ENCODE measurements at regions not wholly inside any gene's neighbourhood (a gene's known extent, or its start where the extent isn't known, plus 50 kb on each side); places are given as distances from the start of the nearest gene placed in this dataset.

DNA sequence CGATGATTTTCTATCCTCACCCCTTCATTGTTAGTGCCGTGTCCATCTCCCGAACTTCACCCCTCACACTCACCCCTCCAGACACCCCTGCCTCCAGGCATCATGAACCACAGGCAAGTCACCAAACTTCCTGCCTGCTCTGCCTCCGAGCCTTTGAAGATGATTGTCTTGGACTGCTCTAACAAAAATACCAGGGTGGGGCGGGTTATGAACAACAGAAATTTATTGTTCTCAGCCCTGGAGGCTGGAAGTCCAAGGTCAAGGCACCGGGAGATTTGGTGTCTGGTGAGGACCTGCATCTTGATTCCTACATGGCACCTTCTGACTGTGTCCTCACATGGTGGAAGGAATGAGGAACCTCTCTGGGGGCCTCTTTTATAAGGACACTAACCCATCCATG, 1508.3 kb downstream of the TBC1D22A start:
- DNase-seq (ENCODE audit: low read depth), result no peak

DNA sequence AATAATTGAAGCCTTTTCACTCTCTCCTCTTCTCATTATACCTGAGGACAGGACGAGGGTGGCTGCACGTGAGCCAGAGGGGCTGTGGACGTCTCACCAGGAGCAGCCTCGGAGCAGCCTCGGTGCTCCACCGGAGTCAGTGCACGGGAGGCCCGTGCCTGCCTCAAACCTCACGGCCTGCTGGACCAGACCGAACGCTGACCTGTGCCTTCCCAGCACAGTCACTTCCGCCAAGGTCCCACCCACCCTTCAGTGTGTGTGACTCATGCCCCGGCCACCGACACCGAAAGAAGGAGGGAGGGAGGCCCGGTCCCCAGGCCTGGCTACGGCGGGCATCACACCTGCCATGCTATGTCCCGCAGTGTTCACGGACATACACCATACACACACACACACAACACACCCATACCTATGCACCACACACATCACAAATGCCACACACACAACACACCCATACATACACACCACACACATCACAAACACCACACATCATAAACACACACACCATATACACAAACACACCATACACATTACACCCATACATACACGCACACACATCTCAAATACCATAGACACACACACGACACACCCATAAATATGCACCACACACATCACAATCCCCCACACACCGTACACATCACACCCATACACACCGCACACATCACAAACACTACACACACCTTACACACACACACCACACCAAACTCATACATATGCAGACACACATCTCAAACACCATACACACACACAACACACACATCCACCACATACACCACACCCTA, 1506.5 kb downstream of the TBC1D22A start:
- no peak for DNase-seq (ENCODE audit: low read depth)

DNA sequence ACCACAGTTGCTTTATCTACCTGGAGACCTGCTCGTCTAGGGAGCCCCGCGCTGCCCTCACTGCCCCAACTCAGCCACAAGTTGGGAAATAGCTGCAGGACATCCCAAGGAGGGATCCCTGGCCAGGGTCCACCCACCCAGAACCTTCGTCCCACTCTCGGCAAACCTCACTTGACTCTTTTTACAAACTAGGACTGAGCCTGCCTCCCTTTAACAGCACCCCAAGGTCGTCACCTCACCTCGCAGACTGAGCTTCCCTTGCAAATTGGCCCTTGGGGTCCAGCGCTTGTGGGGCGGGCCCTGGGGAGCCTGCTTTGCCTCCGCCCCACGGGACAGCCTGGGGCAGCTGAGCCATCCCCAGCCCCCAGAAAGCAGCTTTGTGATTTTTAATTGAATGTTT, 1505.8 kb downstream of the TBC1D22A start:
- no peak for DNase-seq (ENCODE audit: low read depth)

DNA sequence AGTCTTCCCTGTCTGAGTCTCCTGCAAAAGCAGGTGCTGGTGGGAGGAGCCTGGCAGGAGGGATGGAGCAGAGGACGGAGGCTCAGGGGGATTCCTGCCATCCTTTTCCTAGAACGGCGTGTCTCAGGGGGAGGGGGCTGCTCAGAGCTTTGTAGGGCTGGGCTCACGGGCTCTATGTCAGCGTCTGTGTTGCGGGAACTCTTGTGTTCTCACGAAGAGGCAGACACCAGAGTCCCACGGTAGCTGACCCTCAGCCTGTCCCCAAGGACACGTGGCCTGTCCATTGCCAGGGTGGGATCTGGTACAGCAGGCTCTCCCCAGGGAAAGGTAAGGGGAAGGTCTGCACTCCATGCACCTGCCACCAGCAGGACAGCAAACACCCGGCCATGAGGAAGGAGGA, 1505.2 kb downstream of the TBC1D22A start:
- no peak for DNase-seq (ENCODE audit: low read depth)

DNA sequence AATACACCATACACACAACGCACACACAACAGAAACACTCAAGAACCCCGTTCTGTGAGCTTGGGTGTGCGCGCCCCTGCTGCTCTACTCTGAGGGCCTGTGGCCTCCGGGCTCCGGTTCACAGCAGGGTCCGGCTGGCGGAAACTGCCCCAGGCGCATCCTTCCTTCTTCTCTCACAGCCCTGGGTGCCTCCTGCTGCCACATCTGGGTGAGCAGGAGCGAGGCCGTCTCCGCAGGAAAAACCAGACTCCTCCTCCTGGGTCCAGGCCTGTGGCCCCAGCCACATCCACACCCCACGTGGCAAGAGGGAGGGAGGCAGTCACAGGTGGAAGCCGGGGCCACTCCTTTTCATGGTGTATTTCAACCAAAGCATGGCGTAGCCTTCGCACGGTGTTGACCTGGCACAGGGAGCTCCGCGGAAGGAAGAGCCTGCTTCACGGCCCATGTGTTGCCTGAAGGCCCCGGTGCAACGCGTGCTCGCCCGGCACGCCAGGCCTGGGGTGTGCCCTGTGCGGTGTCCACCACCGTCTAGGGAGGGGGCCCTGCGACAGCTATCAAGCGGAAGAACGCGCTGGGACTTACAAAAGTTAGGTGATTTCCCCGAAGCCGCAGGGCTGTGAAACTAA, 1502.7 kb downstream of the TBC1D22A start:
- no peak for DNase-seq (ENCODE audit: low read depth)

DNA sequence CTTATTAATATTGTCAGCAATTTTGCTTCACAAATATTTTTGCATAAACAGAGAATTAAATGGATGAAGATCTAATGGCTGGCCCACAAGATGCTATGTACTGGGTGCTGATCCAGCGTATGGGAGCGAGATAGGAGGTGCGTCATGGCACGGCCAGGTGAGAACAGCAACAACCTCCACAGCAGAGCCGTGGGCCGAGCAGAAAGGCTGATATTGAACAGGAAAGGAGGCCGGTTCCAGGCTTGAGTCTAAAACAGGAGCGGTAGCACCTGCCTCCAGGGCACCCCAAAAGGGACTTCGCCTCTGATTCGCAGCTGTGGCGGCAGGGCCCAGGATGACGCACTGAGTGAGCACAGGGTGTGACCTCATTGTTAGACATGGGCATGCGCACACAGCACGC, 1502.1 kb downstream of the TBC1D22A start:
- no peak for DNase-seq (ENCODE audit: low read depth)

DNA sequence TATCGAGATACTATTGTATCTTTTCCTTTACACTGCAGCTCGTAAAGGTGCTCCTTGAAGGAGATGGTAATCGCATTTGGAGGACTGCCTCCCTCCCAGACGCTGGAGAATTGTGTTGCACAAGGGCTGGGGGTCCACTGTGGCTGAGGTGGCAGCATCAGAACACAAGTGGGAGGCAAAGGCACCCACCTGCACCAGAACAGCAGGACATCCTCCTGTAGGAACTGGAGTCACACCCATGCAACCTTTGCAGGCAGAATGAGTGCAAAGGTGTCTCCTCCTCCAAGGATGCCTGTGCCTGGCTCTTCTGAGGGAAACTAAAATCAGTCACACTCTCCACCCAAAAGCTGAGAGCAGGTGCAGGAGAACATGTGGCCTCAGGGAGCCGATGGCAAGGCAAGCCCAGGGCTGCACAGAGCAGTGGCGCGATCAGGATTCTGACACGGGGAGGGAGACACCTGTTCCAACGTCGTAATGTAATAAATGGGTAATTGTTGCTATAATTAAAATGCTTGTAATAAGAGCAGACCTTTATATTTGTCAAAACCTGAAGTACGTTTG, 1501.4 kb downstream of the TBC1D22A start:
- DNase-seq (ENCODE audit: low read depth), result no peak

DNA sequence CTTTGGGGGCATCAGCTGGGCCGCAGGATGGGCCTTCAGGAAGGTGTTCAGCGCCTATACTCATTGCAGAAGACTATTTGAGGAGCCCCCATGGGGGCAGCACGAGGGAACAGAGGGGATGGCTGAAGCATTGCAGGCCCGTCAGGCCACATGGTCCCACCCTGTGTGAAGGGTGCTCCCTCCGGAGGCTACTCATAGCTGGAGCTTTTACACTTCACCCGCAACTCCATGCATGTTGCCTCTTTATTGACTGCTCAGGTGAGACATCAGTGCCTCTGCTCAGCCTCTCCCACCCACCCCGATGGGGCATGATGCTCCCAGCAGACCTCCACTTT, 1500.9 kb downstream of the TBC1D22A start:
- DNase-seq (ENCODE audit: low read depth), result no peak

DNA sequence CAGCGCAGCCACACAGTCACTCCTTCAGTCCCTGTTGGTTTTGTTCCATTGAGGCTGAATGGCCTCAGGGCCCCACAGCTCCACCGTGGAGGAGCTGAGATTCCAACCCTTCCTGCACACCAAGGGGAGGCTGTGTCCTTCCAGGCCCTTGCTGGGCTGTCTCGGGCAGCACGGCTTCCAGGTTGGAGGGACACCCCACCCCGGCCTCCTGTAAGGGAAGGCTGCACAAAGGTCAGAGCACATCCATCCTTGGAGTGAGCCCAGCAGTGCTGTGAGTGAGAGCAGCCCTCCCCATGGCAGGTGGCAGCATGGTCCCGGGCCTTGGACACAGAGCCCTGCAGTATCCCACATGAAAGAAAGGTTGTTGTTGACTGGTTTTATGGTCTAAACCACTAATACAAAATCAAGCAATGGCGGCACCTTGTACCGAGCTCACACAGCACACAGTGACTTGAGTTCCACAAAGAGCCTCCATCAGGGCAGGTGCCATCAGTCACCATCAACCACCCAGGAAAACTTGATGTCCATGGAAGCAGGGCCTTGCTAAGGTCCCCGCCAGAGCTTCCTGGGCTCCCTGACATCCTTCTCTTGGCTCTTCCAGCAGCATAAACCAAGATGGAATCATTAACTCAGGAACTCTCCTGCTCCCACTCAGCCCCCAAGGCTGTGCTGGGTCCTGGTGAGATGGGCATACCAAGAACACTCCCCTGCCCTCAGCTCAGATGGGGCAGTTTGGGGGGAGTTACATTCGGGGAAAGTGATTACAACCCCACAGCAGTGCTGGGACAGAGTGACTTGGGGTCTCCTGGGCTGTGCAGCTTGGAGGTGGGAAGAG, 1500.4 kb downstream of the TBC1D22A start:
- no peak for DNase-seq (ENCODE audit: low read depth)

DNA sequence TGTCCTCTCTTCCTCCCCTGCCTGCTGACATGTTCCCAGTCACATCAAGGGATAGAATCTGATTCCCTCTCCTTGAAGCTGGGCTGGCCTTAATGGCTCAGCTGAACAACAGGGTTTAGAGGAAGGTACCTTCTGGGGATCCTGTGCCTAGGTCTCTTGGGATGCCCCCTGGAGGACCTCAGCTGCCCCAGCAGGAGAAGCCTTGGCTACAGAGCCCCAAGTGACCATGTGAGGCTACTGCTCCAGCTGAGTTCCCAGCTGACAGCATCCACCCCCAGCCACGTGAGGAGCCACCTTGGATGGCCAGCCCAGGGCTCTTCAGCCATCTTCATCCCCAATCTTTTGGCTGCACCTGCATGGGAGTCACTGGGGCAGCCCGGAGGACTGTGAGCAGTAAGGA, 1499.3 kb downstream of the TBC1D22A start:
- no peak for DNase-seq (ENCODE audit: low read depth)

DNA sequence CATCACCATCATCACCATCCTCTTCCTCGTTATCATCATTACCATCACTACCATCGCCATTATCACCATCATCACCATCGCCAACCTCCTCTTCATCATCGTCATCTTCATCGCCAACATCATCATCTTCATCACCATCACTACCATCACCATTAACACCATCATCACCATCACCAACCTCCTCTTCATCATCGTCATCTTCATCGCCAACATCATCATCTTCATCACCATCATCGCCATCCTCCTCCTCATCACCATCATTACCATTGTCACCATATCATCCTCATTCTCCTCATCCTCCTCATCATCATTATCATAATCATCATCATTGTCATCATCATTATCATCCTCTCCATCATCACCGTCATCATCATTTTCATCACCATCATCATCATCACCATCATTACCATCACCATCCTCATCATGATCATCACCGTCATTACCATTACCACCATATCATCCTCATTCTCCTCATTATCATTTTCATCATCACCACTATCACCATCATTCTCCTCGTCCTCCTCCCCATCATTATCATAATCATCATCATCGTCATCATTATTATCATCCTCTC, 1498.7 kb downstream of the TBC1D22A start:
- no peak for DNase-seq (ENCODE audit: low read depth)

DNA sequence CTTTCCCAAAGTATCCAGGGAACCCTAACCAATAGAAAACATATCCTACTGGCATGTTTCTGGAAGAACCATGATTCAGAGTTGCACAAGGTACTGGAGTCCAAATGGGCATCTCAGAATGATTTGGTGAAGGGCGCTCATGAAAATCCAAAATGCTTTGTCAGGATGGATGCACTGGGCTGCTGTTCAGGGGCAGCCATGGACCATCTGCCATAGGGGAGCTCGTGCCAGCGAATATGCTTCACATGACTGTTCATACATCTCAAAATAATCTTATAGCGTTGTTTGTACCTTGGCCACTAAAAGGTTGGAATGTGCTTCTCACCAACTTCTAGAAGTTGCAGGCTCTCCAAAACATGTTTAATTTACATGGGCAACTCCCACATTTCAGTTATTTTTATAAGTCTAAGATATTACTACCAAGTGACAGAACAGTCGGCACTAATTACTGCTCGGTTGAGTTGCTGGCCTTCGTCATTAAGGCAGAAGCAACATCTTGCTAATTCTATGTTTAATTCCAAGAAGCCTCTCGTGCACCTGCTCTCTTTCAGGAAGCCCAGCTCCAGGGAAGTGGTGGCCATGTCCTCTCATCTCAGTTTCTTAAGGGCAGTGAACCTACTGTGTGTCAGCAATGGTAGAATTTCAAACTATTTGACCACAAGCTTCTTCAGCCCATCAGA, 1497.7 kb downstream of the TBC1D22A start:
- DNase-seq (ENCODE audit: low read depth), result no peak

DNA sequence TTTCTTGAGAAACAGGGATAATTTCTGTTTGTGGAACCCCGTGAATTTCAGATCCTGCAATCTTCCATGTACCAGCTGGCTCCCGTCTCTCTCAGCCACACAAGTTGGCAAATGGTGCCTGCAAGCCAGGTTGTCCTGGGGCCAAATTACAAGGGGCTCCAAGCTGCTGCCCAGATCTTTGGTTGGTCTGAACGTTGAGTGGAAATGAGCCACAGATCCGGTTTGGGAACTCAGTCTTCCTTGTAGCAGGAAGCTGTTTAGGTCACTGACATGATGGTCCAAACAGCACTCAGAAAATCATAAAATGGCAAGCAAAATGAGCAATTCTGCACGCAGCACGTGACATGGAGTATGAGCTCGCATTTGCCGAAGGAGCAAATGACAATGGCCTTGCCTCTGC, 1496.4 kb downstream of the TBC1D22A start:
- DNase-seq (ENCODE audit: low read depth), result no peak

DNA sequence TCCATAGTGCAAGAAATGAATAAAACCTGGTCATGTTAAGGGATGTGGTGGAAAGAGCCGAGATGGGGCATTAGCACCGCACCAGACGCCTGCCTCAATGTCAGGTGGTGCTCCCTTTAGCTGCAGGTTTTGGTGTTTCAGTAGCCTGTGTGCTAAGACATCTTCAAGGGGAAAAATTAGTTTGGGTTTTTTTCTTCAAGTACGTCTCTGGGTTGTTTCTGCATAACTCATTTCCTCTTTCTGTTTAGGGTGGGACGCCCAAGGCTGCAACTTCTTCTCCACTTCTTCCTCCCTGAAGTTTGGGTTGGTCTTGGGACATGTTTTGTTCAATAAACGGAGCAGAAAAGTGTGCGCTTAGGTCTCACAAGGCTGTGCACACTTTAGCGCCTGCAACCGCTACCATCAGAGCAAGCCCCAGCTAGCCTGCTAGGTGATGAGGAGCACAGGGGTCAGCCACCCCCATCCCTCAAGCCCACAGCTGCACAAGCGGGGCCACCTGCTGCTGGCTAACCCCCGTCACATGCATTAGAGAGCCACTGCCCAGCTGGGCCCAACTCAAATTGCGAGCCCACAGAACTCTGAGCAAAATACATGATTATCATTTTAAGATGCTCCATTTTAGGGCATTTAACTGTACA, 1495.7 kb downstream of the TBC1D22A start:
- DNase-seq (ENCODE audit: low read depth), result no peak

DNA sequence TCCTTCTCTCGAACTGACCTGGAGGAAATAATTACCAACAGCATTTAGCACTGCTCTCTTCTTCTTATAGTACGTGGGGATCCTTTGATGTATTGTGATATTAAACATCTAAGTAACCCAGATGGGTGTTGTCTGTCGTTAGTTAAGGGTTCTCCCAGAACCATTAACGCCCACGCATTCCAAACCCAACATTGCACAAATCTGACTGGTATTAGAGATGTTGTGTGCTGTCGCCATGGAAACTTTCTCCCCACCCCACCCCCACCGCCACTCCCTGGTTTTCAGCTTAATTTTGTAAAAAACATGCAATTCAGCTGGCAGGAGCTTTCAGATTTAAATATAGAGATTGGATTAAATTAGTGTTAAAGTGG, 1495.2 kb downstream of the TBC1D22A start:
- no peak for DNase-seq (ENCODE audit: low read depth)

DNA sequence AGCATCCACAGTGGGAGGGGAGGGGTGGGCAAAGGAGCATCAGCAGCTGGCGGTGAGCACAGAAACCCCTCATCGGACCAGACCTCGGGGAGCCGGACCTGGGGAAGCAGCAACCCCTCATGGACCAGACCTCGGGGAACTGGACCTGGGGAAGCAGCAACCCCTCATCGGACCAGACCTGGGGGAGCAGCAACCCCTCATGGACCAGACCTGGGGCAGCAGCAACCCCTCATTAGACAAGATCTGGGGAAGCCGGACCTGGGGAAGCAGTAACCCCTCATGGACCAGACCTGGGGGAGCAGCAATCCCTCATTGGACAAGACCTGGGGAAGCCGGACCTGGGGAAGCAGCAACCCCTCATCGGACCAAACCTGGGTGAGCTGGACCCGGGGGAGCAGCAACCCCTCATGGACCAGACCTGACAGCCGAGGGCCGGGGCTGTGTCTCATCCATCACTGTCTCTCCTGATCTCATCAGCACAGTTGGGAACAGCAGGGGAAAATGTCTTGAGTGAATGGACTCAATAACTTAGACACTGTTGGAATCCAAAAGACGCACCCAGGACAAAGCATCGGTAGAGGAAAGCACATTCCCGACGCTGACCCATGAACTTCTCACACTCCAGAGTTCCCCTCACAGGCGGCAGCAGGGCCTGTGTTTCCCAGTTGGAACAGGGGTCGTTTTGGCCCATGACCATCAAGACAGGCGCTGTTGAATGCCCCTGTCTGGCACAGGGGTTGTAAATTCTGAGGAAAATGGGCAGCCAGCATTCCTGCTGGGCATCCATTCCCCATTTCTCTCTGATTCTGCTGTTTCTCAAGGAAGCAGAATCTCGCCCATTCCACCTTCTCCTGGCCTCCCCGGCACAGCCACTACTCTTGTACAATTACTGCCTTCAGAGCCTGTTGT, 1494.6 kb downstream of the TBC1D22A start:
- no peak for DNase-seq (ENCODE audit: low read depth)

DNA sequence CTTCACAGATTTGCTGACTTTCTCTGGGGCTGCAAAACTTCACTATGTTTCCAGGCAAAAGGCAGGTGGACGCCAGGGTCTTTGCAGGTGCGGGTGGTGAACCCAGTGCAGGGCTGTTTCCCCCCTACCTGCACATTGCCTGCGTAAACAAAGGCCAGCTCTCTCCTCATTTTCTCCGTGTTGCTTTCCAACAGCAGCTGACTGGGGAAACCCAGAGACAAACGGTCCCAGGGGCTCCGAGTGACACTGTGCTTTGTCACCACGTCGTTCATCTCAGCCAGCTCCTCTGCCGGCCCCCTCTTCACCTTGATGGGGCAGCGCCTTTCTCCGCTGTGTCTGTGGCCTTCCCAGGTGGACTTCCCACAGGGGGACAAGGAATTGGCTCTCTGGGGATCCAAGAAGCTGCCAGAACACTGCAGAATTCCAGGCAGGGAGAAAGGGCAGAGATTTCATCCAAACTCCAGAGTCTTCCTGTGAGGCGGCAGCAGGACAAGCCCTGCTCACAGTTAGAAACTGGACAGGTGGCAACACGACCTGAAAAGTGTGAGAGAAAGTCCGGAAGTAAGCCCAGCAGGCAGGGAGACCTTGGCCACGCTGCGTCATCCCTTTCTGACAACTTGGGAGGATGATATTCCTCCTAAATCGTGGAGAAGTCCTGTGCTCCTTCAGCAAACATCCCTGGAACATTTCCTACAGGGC, 1493.7 kb downstream of the TBC1D22A start:
- no peak for DNase-seq (ENCODE audit: low read depth)

DNA sequence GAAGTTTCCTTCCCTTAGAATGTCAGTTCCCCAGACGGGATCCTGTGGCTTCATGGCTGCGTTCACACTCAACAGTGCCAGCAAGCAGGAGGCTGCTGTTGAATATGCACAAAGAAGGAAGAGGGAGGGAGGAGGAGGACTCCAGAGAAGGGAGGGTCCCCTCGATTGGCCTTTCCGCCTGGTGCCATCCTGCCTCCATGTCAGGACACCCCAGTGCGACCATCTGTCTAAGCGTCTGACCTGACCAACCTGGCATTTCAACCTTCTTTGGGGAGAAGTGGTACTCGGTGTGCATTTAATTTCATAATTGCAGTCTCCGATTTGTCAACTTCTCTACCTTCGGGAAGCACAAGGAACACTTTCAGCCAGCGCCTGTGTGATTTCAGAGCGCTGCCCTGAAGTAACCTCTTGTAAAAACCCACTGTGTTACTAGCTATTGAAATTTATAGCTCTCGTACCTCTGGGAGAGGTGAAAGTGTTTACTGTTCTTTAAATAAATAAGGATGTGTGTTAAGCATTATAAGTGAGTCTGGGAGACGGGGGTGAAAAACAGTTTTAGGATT, 1491.9 kb downstream of the TBC1D22A start:
- DNase-seq (ENCODE audit: low read depth), result no peak

DNA sequence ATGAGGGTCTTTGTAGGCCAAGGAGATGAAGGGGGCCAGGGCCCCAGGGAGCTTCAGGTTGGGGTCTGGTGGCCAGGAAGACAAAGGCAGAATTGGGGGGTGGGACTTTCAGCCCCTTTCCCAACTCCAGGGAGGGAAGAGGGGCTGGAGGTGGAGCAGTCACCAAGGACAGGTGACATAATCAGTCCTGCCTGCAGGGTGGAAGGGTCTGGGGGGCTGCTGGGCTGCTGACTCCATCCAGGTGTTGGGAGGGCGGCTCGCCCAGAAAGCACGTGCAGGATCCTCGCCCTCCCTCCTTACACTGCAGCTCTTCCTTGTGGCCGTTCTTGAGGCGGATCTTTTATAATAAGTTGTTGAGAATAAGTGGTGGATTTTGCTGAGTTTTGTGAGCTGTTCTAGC, 1491.1 kb downstream of the TBC1D22A start:
- DNase-seq (ENCODE audit: low read depth), result no peak

Measured in HS-5 (cell line).